Liver (tissue), 2 donors: ENCODE measurements at regions not wholly inside any gene's neighbourhood (a gene's known extent, or its start where the extent isn't known, plus 50 kb on each side); places are given as distances from the start of the nearest gene placed in this dataset.

Experiments used
- FOXA2 ChIP-seq: IDR thresholded peaks from 2 replicates; pipeline ENCODE4 v1.6.1; 2016; ENCODE audit warnings: antibody characterized with exemption
- TF ChIP-seq, protein P1 (sequence below): fragments of 150-350 bp; IDR thresholded peaks from 2 replicates; pipeline ENCODE4 v1.5.1; 2017; ENCODE audit warnings: improper control_type of control experiment, low read depth, low read length; ENCODE audit not compliant: missing input control
- donor health status: healthy.

DNA sequence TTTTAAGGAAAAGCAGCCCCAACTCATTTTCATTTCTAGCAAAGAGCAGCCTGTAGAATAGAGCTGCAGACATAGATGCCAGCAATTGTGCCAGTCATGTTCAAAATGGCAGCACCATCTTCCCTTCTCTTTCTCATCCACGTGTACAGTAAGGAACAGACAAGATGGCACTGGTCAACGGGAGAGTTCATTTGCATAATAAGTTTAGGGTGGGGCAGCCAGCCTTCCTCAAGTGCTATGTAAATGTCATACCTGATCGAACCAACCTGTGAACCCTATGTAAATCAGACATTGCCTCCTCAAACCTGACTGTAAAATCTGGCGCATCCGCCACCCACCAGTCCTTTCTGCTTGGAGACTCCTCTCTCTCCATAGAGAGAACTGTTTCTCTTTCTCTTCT, 150.0 kb upstream of the CDH13 start:
- TF ChIP-seq, protein P1, sequence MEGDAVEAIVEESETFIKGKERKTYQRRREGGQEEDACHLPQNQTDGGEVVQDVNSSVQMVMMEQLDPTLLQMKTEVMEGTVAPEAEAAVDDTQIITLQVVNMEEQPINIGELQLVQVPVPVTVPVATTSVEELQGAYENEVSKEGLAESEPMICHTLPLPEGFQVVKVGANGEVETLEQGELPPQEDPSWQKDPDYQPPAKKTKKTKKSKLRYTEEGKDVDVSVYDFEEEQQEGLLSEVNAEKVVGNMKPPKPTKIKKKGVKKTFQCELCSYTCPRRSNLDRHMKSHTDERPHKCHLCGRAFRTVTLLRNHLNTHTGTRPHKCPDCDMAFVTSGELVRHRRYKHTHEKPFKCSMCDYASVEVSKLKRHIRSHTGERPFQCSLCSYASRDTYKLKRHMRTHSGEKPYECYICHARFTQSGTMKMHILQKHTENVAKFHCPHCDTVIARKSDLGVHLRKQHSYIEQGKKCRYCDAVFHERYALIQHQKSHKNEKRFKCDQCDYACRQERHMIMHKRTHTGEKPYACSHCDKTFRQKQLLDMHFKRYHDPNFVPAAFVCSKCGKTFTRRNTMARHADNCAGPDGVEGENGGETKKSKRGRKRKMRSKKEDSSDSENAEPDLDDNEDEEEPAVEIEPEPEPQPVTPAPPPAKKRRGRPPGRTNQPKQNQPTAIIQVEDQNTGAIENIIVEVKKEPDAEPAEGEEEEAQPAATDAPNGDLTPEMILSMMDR = no peak
- TF ChIP-seq FOXA2 = no peak
